CD14-positive monocyte (primary cell): ENCODE measurements at regions not wholly inside any gene's neighbourhood (a gene's known extent, or its start where the extent isn't known, plus 50 kb on each side); places are given as distances from the start of the nearest gene placed in this dataset.

Experiments
- DNase-seq, 3 donors: peaks; one replicate each; pipeline ENCODE4 v3.0.0-alpha.2; 2011 to 2022
- H2AFZ ChIP-seq: 2 replicates; pipeline ENCODE4 v1.6.0; 2012; ENCODE audit warnings: mild to moderate bottlenecking, low read depth, low read length, inconsistent platforms; ENCODE audit not compliant: insufficient read depth, poor library complexity, severe bottlenecking
- H3K27ac ChIP-seq, 2 donors: 1 replicate in 1 of 2; 2 replicates in 1 of 2; pipeline ENCODE4 v1.5.1; 2012 to 2013; ENCODE audit warnings: low read length in 2 of 2, control low read depth in 1 of 2, inconsistent platforms in 1 of 2, low read depth in 1 of 2, mild to moderate bottlenecking in 1 of 2
- H3K27me3 ChIP-seq, 2 donors: one replicate each; pipeline versions ENCODE4 v1.6.0 to v1.6.1; 2011 to 2013; ENCODE audit warnings: low read length in 2 of 2; ENCODE audit not compliant: control insufficient read depth in 2 of 2, insufficient read depth in 2 of 2
- H3K36me3 ChIP-seq, 2 donors: replicated peaks in 1 of 2; 1 replicate in 1 of 2; 2 replicates in 1 of 2; pipeline versions ENCODE4 v1.5.1 to v1.6.1; 2012 to 2013; ENCODE audit warnings: low read length in 2 of 2, control low read depth in 1 of 2, inconsistent platforms in 1 of 2, mild to moderate bottlenecking in 1 of 2; ENCODE audit not compliant: insufficient read depth in 2 of 2, control insufficient read depth in 1 of 2
- H3K4me1 ChIP-seq, 2 donors: 1 replicate in 1 of 2; 2 replicates in 1 of 2; pipeline versions ENCODE4 v1.5.1 to v1.6.1; 2012 to 2013; ENCODE audit warnings: low read length in 2 of 2, control low read depth in 1 of 2, inconsistent platforms in 1 of 2, mild to moderate bottlenecking in 1 of 2, moderate library complexity in 1 of 2; ENCODE audit not compliant: insufficient read depth in 2 of 2, control insufficient read depth in 1 of 2
- H3K4me2 ChIP-seq: replicated peaks from 2 replicates; pipeline ENCODE3; 2012; ENCODE audit warnings: low read length, moderate library complexity, mild to moderate bottlenecking; ENCODE audit not compliant: poor library complexity, severe bottlenecking; ENCODE audit errors: extremely low read depth
- H3K4me3 ChIP-seq, 3 experiments: fragments of 200-600 bp in 1 of 3; sonication (generic) in 1 of 3; replicated peaks in 1 of 3; 1 replicate in 2 of 3; 2 replicates in 1 of 3; pipeline ENCODE4 v1.5.1; 2011 to 2013; ENCODE audit warnings: low read length in 3 of 3, mild to moderate bottlenecking in 3 of 3, control low read depth in 2 of 3, low read depth in 2 of 3, inconsistent platforms in 1 of 3, moderate library complexity in 1 of 3
- H3K79me2 ChIP-seq: 2 replicates; pipeline ENCODE4 v1.6.0; 2012; ENCODE audit warnings: mild to moderate bottlenecking, control low read depth, inconsistent platforms, low read length, moderate library complexity; ENCODE audit not compliant: insufficient read depth
- H3K9ac ChIP-seq: 2 replicates; pipeline ENCODE4 v1.6.0; 2017; ENCODE audit warnings: low read length, mild to moderate bottlenecking; ENCODE audit not compliant: insufficient read depth, poor library complexity, severe bottlenecking
- H3K9me3 ChIP-seq, 2 donors: replicated peaks in 1 of 2; 1 replicate in 1 of 2; 2 replicates in 1 of 2; pipeline versions ENCODE4 v1.5.1 to v1.6.1; 2012 to 2013; ENCODE audit warnings: low read length in 2 of 2, control low read depth in 1 of 2; ENCODE audit not compliant: control insufficient read depth in 1 of 2, insufficient read depth in 1 of 2
- H4K20me1 ChIP-seq: 2 replicates; pipeline ENCODE4 v1.6.0; 2012; ENCODE audit warnings: mild to moderate bottlenecking, low read length, control low read depth, moderate library complexity; ENCODE audit not compliant: insufficient read depth
- H3K27ac Mint-ChIP-seq, 7 donors: one replicate each; pipeline ENCODE4 v1.8.0; 2020; ENCODE audit warnings: mild to moderate bottlenecking in 7 of 7, mixed read lengths in 7 of 7, moderate library complexity in 6 of 7, inconsistent platforms in 2 of 7
- H3K27me3 Mint-ChIP-seq, 3 donors: one replicate each; pipeline ENCODE4 v1.8.0; 2021 to 2022; ENCODE audit warnings: low read depth in 3 of 3, mild to moderate bottlenecking in 3 of 3, mixed read lengths in 3 of 3, moderate library complexity in 3 of 3, inconsistent platforms in 1 of 3
- H3K36me3 Mint-ChIP-seq, 2 donors: one replicate each; pipeline ENCODE4 v1.8.0; 2020; ENCODE audit warnings: mixed read lengths in 2 of 2, inconsistent platforms in 1 of 2, mild to moderate bottlenecking in 1 of 2
- H3K4me1 Mint-ChIP-seq: one replicate; pipeline ENCODE4 v1.8.0; 2020; ENCODE audit warnings: mild to moderate bottlenecking, mixed read lengths
- H3K4me3 Mint-ChIP-seq, 2 donors: one replicate each; pipeline ENCODE4 v1.8.0; 2020; ENCODE audit warnings: mild to moderate bottlenecking in 2 of 2, mixed read lengths in 2 of 2, moderate library complexity in 1 of 2
- H3K9me3 Mint-ChIP-seq, 7 donors: one replicate each; pipeline ENCODE4 v1.8.0; 2020 to 2022; ENCODE audit warnings: mixed read lengths in 7 of 7, mild to moderate bottlenecking in 6 of 7, moderate library complexity in 6 of 7, inconsistent platforms in 2 of 7
- WGBS: methylation state at CpG from one replicate; pipeline ENCODE4 v1.1.5; 2013; ENCODE audit warnings: missing lambda C conversion rate; ENCODE audit not compliant: insufficient coverage; 5-methylcytosine and 5-hydroxymethylcytosine counted together
- intact Hi-C, 2 donors: fragments of 100-400 bp; cut with micrococcal nuclease; formaldehyde crosslinking; loops; one replicate each; pipeline versions ENCODE4 v1.15.0 to v1.15.1; 2023
- TF ChIP-seq, protein P1 (sequence below): fragments of 200-600 bp; IDR thresholded peaks from one replicate; pipeline ENCODE4 v1.8.0; 2022; ENCODE audit warnings: antibody characterized with exemption, mild to moderate bottlenecking

DNA sequence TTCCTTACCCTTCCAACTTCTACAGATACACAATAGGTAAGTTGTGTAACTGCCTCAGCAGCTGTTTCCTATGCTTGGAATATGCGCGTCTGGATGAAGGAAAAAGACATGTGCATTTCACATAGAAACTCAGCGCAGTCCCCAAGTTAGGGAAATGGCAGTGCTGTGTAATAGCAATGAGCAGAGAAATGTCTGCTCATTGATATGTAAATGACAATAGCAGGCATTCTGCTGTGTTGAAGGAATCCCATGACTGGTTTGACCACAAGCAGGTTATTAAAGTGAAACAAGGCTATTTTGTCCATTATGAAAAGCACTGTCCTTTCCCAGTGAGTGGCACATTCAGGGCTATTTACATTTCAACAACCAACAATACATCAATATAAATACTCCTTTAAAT, 106.6 kb downstream of the BTG1 start:
- no peaks in the 10 kb centered on the region for H3K9me3 ChIP-seq
- Mint-ChIP-seq H3K4me3 (no peak overlapping the region), H3K27me3 (peaks cover 0 to 6% (median 0%) of the 10 kb centered on the region in 3 donors), H3K27ac (no peak overlapping the region), H3K9me3 (peaks cover 0 to 2% (median 0%) of the 10 kb centered on the region in 7 donors), H3K36me3 (no peaks in the 10 kb centered on the region), H3K4me1 (peaks cover 21% of the 10 kb centered on the region)
- TF ChIP-seq, protein P1, sequence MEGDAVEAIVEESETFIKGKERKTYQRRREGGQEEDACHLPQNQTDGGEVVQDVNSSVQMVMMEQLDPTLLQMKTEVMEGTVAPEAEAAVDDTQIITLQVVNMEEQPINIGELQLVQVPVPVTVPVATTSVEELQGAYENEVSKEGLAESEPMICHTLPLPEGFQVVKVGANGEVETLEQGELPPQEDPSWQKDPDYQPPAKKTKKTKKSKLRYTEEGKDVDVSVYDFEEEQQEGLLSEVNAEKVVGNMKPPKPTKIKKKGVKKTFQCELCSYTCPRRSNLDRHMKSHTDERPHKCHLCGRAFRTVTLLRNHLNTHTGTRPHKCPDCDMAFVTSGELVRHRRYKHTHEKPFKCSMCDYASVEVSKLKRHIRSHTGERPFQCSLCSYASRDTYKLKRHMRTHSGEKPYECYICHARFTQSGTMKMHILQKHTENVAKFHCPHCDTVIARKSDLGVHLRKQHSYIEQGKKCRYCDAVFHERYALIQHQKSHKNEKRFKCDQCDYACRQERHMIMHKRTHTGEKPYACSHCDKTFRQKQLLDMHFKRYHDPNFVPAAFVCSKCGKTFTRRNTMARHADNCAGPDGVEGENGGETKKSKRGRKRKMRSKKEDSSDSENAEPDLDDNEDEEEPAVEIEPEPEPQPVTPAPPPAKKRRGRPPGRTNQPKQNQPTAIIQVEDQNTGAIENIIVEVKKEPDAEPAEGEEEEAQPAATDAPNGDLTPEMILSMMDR: no peak
- H3K79me2 ChIP-seq: no peaks in the 10 kb centered on the region
- H2AFZ ChIP-seq: no peak overlapping the region
- DNase-seq: no peak
- no peaks in the 10 kb centered on the region for H3K27me3 ChIP-seq
- no peaks in the 10 kb centered on the region for H3K36me3 ChIP-seq
- intact Hi-C loops: no loop called here
- H3K4me2 ChIP-seq: no peak overlapping the region
- H4K20me1 ChIP-seq: no peaks in the 10 kb centered on the region
- no peak overlapping the region for H3K4me3 ChIP-seq
- H3K9ac ChIP-seq: no peak overlapping the region
- no peak overlapping the region for H3K27ac ChIP-seq
- 100% methylated on average over 1 of the region's 3 CpGs for WGBS
- H3K4me1 ChIP-seq: peaks cover 11 to 12% of the 10 kb centered on the region in 2 donors

DNA sequence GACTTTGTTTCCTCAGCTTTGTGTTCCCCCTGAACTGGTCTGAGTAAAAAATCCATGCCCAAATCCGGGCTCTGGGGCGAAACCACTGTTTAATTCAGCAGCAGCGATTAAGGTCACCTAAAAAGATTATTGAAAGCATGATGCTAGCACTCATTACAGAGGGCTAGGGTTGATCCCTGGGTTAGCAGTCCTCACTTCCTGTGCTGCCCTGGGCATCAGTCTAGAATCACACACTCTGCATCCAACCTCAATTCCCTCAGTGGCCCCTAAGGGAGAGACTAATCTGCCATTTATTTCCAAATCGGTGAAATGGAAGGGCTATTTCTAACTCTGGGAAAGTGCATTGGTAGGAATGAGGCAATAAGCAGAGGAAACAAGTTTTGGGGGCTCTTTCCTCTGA, 107.2 kb downstream of the BTG1 start:
- Histone ChIP-seq H3K79me2 (no peaks in the 10 kb centered on the region), H3K27ac (no peak overlapping the region), H3K9ac (no peak overlapping the region), H3K4me1 (peaks cover 11 to 12% of the 10 kb centered on the region in 2 donors), H4K20me1 (no peaks in the 10 kb centered on the region), H3K4me3 (no peak overlapping the region), H3K9me3 (no peaks in the 10 kb centered on the region), H3K4me2 (no peak overlapping the region), H3K36me3 (no peaks in the 10 kb centered on the region), H3K27me3 (no peaks in the 10 kb centered on the region), H2AFZ (no peak overlapping the region)
- intact Hi-C loops: no loop called here
- DNase-seq: no peak
- Mint-ChIP-seq H3K9me3 (peaks cover 0 to 2% (median 0%) of the 10 kb centered on the region in 7 donors), H3K36me3 (no peaks in the 10 kb centered on the region), H3K27me3 (peaks cover 0 to 6% (median 0%) of the 10 kb centered on the region in 3 donors), H3K4me3 (no peak overlapping the region), H3K27ac (no peak overlapping the region), H3K4me1 (peaks cover 21% of the 10 kb centered on the region)
- TF ChIP-seq, protein P1: no peak
- WGBS: 100% methylated on average over 3 of the region's 4 CpGs
